Type B pancreatic cell (in vitro differentiated cells): ENCODE measurements at regions not wholly inside any gene's neighbourhood (a gene's known extent, or its start where the extent isn't known, plus 50 kb on each side); places are given as distances from the start of the nearest gene placed in this dataset.

Experiments
- DNase-seq: peaks from one replicate; pipeline ENCODE4 v3.0.0; 2021; ENCODE audit warnings: mixed read lengths; ENCODE audit not compliant: unreplicated experiment; ENCODE audit errors: extremely low spot score
- H3K27ac Mint-ChIP-seq: 2 replicates; pipeline ENCODE4 v1.8.0; 2021; ENCODE audit warnings: mild to moderate bottlenecking, mixed read lengths
- H3K27me3 Mint-ChIP-seq: 2 replicates; pipeline ENCODE4 v1.8.0; 2021; ENCODE audit warnings: mixed read lengths
- H3K36me3 Mint-ChIP-seq: 2 replicates; pipeline ENCODE4 v1.8.0; 2021; ENCODE audit warnings: mixed read lengths
- H3K4me1 Mint-ChIP-seq: one replicate; pipeline ENCODE4 v1.8.0; 2021; ENCODE audit warnings: mixed read lengths; ENCODE audit not compliant: unreplicated experiment
- H3K4me3 Mint-ChIP-seq: 2 replicates; pipeline ENCODE4 v1.8.0; 2021; ENCODE audit warnings: mild to moderate bottlenecking, mixed read lengths
- H3K9me3 Mint-ChIP-seq: 2 replicates; pipeline ENCODE4 v1.8.0; 2021; ENCODE audit warnings: mixed read lengths
- TF ChIP-seq, protein P1 (sequence below): fragments of 200-600 bp; sonication (generic); conservative IDR thresholded peaks from 2 replicates; pipeline ENCODE4 v1.5.0; 2021; ENCODE audit warnings: antibody characterized with exemption, mild to moderate bottlenecking

- TF ChIP-seq, protein P1, sequence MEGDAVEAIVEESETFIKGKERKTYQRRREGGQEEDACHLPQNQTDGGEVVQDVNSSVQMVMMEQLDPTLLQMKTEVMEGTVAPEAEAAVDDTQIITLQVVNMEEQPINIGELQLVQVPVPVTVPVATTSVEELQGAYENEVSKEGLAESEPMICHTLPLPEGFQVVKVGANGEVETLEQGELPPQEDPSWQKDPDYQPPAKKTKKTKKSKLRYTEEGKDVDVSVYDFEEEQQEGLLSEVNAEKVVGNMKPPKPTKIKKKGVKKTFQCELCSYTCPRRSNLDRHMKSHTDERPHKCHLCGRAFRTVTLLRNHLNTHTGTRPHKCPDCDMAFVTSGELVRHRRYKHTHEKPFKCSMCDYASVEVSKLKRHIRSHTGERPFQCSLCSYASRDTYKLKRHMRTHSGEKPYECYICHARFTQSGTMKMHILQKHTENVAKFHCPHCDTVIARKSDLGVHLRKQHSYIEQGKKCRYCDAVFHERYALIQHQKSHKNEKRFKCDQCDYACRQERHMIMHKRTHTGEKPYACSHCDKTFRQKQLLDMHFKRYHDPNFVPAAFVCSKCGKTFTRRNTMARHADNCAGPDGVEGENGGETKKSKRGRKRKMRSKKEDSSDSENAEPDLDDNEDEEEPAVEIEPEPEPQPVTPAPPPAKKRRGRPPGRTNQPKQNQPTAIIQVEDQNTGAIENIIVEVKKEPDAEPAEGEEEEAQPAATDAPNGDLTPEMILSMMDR = no peak
- Mint-ChIP-seq H3K36me3 (no peaks in the 10 kb centered on the region), H3K4me3 (no peak overlapping the region), H3K27ac (no peak overlapping the region), H3K9me3 (no peaks in the 10 kb centered on the region), H3K4me1 (no peaks in the 10 kb centered on the region), H3K27me3 (peaks cover 26% of the 10 kb centered on the region)
- no peak for DNase-seq
Observed at GRCh38 chr3:127121885-127122284, 71.0 kb upstream of the PRR23E start.

GRCh38 chr3:127123533-127123932 is 69.4 kb upstream of the PRR23E start:
- TF ChIP-seq, protein P1 = no peak
- peaks cover 30% of the 10 kb centered on the region for H3K27me3 Mint-ChIP-seq
- no peaks in the 10 kb centered on the region for H3K36me3 Mint-ChIP-seq
- H3K27ac Mint-ChIP-seq = no peak overlapping the region
- H3K9me3 Mint-ChIP-seq = no peaks in the 10 kb centered on the region
- H3K4me1 Mint-ChIP-seq = no peaks in the 10 kb centered on the region
- no peak overlapping the region for H3K4me3 Mint-ChIP-seq
- peak; percentile 37 for DNase-seq

- no peak overlapping the region for H3K4me3 Mint-ChIP-seq
- H3K27me3 Mint-ChIP-seq = peaks cover 30% of the 10 kb centered on the region
- no peaks in the 10 kb centered on the region for H3K4me1 Mint-ChIP-seq
- no peaks in the 10 kb centered on the region for H3K36me3 Mint-ChIP-seq
- TF ChIP-seq, protein P1 = no peak
- DNase-seq = no peak
- H3K27ac Mint-ChIP-seq = no peak overlapping the region
- no peaks in the 10 kb centered on the region for H3K9me3 Mint-ChIP-seq
Observed at GRCh38 chr3:127124120-127124519, 68.8 kb upstream of the PRR23E start.

- H3K9me3 Mint-ChIP-seq = no peaks in the 10 kb centered on the region
- H3K4me1 Mint-ChIP-seq = peaks cover 5% of the 10 kb centered on the region
- H3K4me3 Mint-ChIP-seq = no peak overlapping the region
- TF ChIP-seq, protein P1 = no peak
- no peaks in the 10 kb centered on the region for H3K36me3 Mint-ChIP-seq
- H3K27me3 Mint-ChIP-seq = peaks cover 67% of the 10 kb centered on the region
- H3K27ac Mint-ChIP-seq = no peak overlapping the region
- no peak for DNase-seq
Observed at GRCh38 chr3:127131424-127132170, 61.3 kb upstream of the PRR23E start.

- Mint-ChIP-seq H3K27me3 (peaks cover 69% of the 10 kb centered on the region), H3K36me3 (no peaks in the 10 kb centered on the region), H3K4me3 (no peak overlapping the region), H3K9me3 (no peaks in the 10 kb centered on the region), H3K27ac (no peak overlapping the region), H3K4me1 (peaks cover 5% of the 10 kb centered on the region)
- TF ChIP-seq, protein P1 = no peak
- no peak for DNase-seq
Observed at GRCh38 chr3:127132876-127133275, 60.1 kb upstream of the PRR23E start.
